DOHH2 (cell line): ENCODE measurements at regions not wholly inside any gene's neighbourhood (a gene's known extent, or its start where the extent isn't known, plus 50 kb on each side); places are given as distances from the start of the nearest gene placed in this dataset.

Source experiments
- CTCF ChIP-seq: fragments of 200-600 bp; sonication (generic); IDR thresholded peaks from one replicate; pipeline ENCODE4 v1.5.1; 2014; ENCODE audit warnings: antibody characterized with exemption, mild to moderate bottlenecking, low read depth, low read length; ENCODE audit not compliant: poor library complexity, severe bottlenecking
- EZH2phosphoT487 ChIP-seq: fragments of 200-600 bp; sonication (generic); IDR thresholded peaks from 2 replicates; pipeline ENCODE4 v1.6.1; 2017; ENCODE audit warnings: borderline replicate concordance, mild to moderate bottlenecking, antibody characterized with exemption, low read length, moderate library complexity, mixed read lengths

- TF ChIP-seq EZH2phosphoT487 (no peak), CTCF (no peak)
These were observed 275.0 kb upstream of the CLNK start for GRCh38 chr4:10959586-10959985.
